ENCODE measurements at regions not wholly inside any gene's neighbourhood (a gene's known extent, or its start where the extent isn't known, plus 50 kb on each side); places are given as distances from the start of the nearest gene placed in this dataset.

- no peak for DNase-seq (ENCODE audit: low read depth)
These were observed 143.9 kb downstream of the LSM5 start for GRCh38 chr7:32346253-32346652.

- no peak for DNase-seq (ENCODE audit: low read depth)
These were observed 153.5 kb downstream of the LSM5 start for GRCh38 chr7:32336726-32337125.

GRCh38 chr7:32335107-32335506 lies 155.1 kb downstream of the LSM5 start:
- no peak for DNase-seq (ENCODE audit: low read depth)

- no peak for DNase-seq (ENCODE audit: low read depth)
These were observed 159.6 kb downstream of the LSM5 start for GRCh38 chr7:32330602-32331001.

- DNase-seq (ENCODE audit: low read depth), result no peak
These were observed 164.1 kb downstream of the LSM5 start for GRCh38 chr7:32326078-32326477.

GRCh38 chr7:32323712-32324111 lies 166.5 kb downstream of the LSM5 start:
- no peak for DNase-seq (ENCODE audit: low read depth)

GRCh38 chr7:32319012-32319382 lies 171.2 kb downstream of the LSM5 start:
- no peak for DNase-seq (ENCODE audit: low read depth)

GRCh38 chr7:32318300-32319011 lies 171.7 kb downstream of the LSM5 start:
- no peak for DNase-seq (ENCODE audit: low read depth)

- DNase-seq (ENCODE audit: low read depth), result no peak
These were observed 173.3 kb downstream of the LSM5 start for GRCh38 chr7:32316839-32317238.

- DNase-seq (ENCODE audit: low read depth), result no peak
These were observed 175.4 kb downstream of the LSM5 start for GRCh38 chr7:32314761-32315160.

- DNase-seq (ENCODE audit: low read depth), result no peak
These were observed 188.8 kb downstream of the LSM5 start for GRCh38 chr7:32301427-32301826.

- DNase-seq (ENCODE audit: low read depth), result no peak
These were observed 191.0 kb downstream of the LSM5 start for GRCh38 chr7:32299133-32299702.

GRCh38 chr7:32298408-32299132 lies 191.6 kb downstream of the LSM5 start:
- DNase-seq (ENCODE audit: low read depth), result no peak

GRCh38 chr7:32293833-32294232 lies 196.3 kb downstream of the LSM5 start:
- no peak for DNase-seq (ENCODE audit: low read depth)

GRCh38 chr7:32289651-32290414 lies 200.3 kb downstream of the LSM5 start:
- DNase-seq (ENCODE audit: low read depth), result no peak

- no peak for DNase-seq (ENCODE audit: low read depth)
These were observed 204.5 kb downstream of the LSM5 start for GRCh38 chr7:32285698-32286097.

- DNase-seq (ENCODE audit: low read depth), result no peak
These were observed 206.6 kb downstream of the LSM5 start for GRCh38 chr7:32283546-32283945.

- DNase-seq (ENCODE audit: low read depth), result no peak
These were observed 209.3 kb upstream of the PDE1C start for GRCh38 chr7:32279500-32279899.

GRCh38 chr7:32275216-32276009 lies 205.2 kb upstream of the PDE1C start:
- no peak for DNase-seq (ENCODE audit: low read depth)

- DNase-seq (ENCODE audit: low read depth), result no peak
These were observed 203.1 kb upstream of the PDE1C start for GRCh38 chr7:32273297-32273696.

GRCh38 chr7:32266932-32267475 lies 196.8 kb upstream of the PDE1C start:
- DNase-seq (ENCODE audit: low read depth), result no peak

Measured in stimulated activated CD8-positive, alpha-beta memory T cell treated with anti-CD3 and anti-CD28 coated beads, Interleukin-12 subunit alpha, Interleukin-12 subunit beta, amount 100 ng/mL, for 1 hour (primary cell).